ENCODE measurements at regions not wholly inside any gene's neighbourhood (a gene's known extent, or its start where the extent isn't known, plus 50 kb on each side); places are given as distances from the start of the nearest gene placed in this dataset.

- ChIA-PET CTCF (interaction anchor here (0.6 kb wide), 1 partner anchor 116 kb away, joined by 3 read pairs; no protein-coding TSS in a partner anchor), POLR2A (no interaction called here)
- no peaks in the 10 kb centered on the region for H3K4me1 ChIP-seq (ENCODE audit: control insufficient read depth, insufficient read depth, low read length)
- no peak overlapping the region for H3K27ac ChIP-seq (ENCODE audit: extremely low read depth, low read depth, low read length)
- H3K9me3 ChIP-seq (ENCODE audit: control insufficient read depth, insufficient read depth, low read depth, low read length): no peaks in the 10 kb centered on the region
- TF ChIP-seq ZNF133 (tag by site-specific recombination; IDR thresholded peaks at IDR 0.05) (no peak), PRDM4 (tag by site-specific recombination; IDR thresholded peaks at IDR 0.05) (peak; percentile 63; the same call in 1 of the 2 replicates)
- no peak overlapping the region for H3K4me3 ChIP-seq (ENCODE audit: low read depth, low read length)
- H3K36me3 ChIP-seq (ENCODE audit: control insufficient read depth in 2 of 2, insufficient read depth in 1 of 2, low read length in 2 of 2): no peaks in the 10 kb centered on the region
Observed at GRCh38 chr5:74422030-74422429, 218.5 kb downstream of the ENC1 start.

GRCh38 chr5:74421377-74421776 is 219.2 kb downstream of the ENC1 start:
- ChIA-PET CTCF (interaction anchor here (0.6 kb wide), 1 partner anchor 115 kb away, joined by 3 read pairs; no protein-coding TSS in a partner anchor), POLR2A (interaction anchor here (0.6 kb wide), 1 partner anchor 219 kb away, joined by 3 read pairs; the partner anchor contains the start of gene ENC1)
- H3K4me3 ChIP-seq (ENCODE audit: low read depth, low read length): no peak overlapping the region
- TF ChIP-seq ZNF138 (tag by site-specific recombination; IDR thresholded peaks at IDR 0.05; ENCODE audit: borderline replicate concordance): no peak
- TF ChIP-seq ZNF416 (tag by site-specific recombination; IDR thresholded peaks at IDR 0.05): no peak
- TF ChIP-seq ZNF350 (tag by site-specific recombination; IDR thresholded peaks at IDR 0.05): no peak
- TF ChIP-seq, protein P1, sequence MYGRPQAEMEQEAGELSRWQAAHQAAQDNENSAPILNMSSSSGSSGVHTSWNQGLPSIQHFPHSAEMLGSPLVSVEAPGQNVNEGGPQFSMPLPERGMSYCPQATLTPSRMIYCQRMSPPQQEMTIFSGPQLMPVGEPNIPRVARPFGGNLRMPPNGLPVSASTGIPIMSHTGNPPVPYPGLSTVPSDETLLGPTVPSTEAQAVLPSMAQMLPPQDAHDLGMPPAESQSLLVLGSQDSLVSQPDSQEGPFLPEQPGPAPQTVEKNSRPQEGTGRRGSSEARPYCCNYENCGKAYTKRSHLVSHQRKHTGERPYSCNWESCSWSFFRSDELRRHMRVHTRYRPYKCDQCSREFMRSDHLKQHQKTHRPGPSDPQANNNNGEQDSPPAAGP (tag by site-specific recombination; IDR thresholded peaks at IDR 0.05): no peak
- no peak for TF ChIP-seq ZNF571 (tag by site-specific recombination; IDR thresholded peaks at IDR 0.05)
- no peak for TF ChIP-seq ZBTB26 (tag by site-specific recombination; optimal IDR thresholded peaks at IDR 0.05)
- TF ChIP-seq ZNF660 (tag by site-specific recombination; IDR thresholded peaks at IDR 0.05): no peak
- TF ChIP-seq, protein P2, sequence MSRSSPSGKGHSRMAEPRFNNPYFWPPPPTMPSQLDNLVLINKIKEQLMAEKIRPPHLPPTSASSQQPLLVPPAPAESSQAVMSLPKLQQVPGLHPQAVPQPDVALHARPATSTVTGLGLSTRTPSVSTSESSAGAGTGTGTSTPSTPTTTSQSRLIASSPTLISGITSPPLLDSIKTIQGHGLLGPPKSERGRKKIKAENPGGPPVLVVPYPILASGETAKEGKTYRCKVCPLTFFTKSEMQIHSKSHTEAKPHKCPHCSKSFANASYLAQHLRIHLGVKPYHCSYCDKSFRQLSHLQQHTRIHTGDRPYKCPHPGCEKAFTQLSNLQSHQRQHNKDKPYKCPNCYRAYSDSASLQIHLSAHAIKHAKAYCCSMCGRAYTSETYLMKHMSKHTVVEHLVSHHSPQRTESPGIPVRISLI (tag by site-specific recombination; IDR thresholded peaks at IDR 0.05): no peak
- TF ChIP-seq ZNF248 (tag by site-specific recombination; IDR thresholded peaks at IDR 0.05): no peak
- TF ChIP-seq ZFHX2 (tag by site-specific recombination; conservative IDR thresholded peaks at IDR 0.05): no peak
- TF ChIP-seq, protein P3, sequence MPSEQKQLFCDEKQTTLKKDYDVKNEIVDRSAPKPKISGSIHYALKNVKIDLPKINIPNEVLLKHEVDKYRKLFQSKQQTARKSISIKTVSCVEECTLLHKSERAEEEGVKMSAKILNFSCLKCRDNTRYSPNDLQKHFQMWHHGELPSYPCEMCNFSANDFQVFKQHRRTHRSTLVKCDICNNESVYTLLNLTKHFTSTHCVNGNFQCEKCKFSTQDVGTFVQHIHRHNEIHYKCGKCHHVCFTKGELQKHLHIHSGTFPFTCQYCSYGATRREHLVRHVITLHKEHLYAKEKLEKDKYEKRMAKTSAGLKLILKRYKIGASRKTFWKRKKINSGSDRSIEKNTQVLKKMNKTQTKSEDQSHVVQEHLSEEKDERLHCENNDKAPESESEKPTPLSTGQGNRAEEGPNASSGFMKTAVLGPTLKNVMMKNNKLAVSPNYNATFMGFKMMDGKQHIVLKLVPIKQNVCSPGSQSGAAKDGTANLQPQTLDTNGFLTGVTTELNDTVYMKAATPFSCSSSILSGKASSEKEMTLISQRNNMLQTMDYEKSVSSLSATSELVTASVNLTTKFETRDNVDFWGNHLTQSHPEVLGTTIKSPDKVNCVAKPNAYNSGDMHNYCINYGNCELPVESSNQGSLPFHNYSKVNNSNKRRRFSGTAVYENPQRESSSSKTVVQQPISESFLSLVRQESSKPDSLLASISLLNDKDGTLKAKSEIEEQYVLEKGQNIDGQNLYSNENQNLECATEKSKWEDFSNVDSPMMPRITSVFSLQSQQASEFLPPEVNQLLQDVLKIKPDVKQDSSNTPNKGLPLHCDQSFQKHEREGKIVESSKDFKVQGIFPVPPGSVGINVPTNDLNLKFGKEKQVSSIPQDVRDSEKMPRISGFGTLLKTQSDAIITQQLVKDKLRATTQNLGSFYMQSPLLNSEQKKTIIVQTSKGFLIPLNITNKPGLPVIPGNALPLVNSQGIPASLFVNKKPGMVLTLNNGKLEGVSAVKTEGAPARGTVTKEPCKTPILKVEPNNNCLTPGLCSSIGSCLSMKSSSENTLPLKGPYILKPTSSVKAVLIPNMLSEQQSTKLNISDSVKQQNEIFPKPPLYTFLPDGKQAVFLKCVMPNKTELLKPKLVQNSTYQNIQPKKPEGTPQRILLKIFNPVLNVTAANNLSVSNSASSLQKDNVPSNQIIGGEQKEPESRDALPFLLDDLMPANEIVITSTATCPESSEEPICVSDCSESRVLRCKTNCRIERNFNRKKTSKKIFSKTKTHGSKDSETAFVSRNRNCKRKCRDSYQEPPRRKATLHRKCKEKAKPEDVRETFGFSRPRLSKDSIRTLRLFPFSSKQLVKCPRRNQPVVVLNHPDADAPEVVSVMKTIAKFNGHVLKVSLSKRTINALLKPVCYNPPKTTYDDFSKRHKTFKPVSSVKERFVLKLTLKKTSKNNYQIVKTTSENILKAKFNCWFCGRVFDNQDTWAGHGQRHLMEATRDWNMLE (tag by site-specific recombination; conservative IDR thresholded peaks at IDR 0.05; ENCODE audit: low read depth): no peak
- H3K27ac ChIP-seq (ENCODE audit: extremely low read depth, low read depth, low read length): no peak overlapping the region
- H3K36me3 ChIP-seq (ENCODE audit: control insufficient read depth in 2 of 2, insufficient read depth in 1 of 2, low read length in 2 of 2): no peaks in the 10 kb centered on the region
- no peaks in the 10 kb centered on the region for H3K4me1 ChIP-seq (ENCODE audit: control insufficient read depth, insufficient read depth, low read length)
- H3K9me3 ChIP-seq (ENCODE audit: control insufficient read depth, insufficient read depth, low read depth, low read length): no peaks in the 10 kb centered on the region

Data from HEK293 (cell line).